ENCODE measurements at regions not wholly inside any gene's neighbourhood (a gene's known extent, or its start where the extent isn't known, plus 50 kb on each side); places are given as distances from the start of the nearest gene placed in this dataset.
"Not testable (repeated sequence)": the region's sequence is repeated elsewhere in the genome, so short reads cannot be mapped to it uniquely, and the experiment has no call there.

DNA sequence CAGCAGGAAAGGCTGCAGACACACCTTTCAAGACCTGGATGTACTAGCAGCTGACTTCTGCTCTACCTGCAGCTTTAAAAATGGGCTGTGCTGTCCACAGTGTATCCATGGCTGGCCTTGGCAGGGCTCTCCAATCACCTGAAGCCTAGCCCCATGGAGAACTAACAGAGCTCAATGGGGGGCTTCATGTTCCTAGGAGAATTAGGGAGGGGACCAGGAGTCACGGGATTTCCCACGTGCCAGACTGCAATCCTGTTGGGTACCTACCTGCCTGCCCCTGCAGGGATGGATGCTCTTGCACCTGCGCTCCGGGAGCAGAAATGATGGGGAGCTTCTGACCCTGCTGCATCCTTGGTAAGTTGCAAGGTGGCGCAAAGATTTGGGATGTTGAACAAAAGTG is 462.1 kb downstream of the ICE1 start:
- no peak for DNase-seq (ENCODE audit: low read depth)

DNA sequence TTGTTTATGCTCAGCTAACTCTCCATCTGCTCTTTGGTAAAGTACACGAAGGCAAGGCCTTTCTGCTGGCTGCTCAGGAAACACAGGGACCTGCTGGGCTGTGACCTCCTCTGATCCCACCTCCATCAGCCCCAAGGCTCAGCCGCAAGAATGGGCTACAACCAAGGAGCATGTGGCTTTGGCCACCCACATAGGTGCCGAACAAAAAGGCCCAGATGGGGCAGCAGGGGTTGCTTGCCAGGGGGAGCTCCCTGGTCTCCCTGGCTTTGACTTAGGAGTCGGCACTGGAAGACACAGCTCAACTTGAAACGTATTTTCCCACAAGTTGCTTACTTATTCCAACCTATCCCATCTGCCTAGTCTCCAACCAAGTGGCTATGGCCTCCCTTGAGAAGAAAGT is 461.1 kb downstream of the ICE1 start:
- DNase-seq (ENCODE audit: low read depth) = no peak

- no peak for DNase-seq (ENCODE audit: low read depth)
Observed at GRCh38 chr5:5883146-5883545, 460.7 kb downstream of the ICE1 start.

- DNase-seq (ENCODE audit: low read depth) = no peak
Observed at GRCh38 chr5:5882706-5883105, 460.2 kb downstream of the ICE1 start.

- DNase-seq (ENCODE audit: low read depth) = no peak
Observed at GRCh38 chr5:5881294-5881693, 458.8 kb downstream of the ICE1 start.

DNA sequence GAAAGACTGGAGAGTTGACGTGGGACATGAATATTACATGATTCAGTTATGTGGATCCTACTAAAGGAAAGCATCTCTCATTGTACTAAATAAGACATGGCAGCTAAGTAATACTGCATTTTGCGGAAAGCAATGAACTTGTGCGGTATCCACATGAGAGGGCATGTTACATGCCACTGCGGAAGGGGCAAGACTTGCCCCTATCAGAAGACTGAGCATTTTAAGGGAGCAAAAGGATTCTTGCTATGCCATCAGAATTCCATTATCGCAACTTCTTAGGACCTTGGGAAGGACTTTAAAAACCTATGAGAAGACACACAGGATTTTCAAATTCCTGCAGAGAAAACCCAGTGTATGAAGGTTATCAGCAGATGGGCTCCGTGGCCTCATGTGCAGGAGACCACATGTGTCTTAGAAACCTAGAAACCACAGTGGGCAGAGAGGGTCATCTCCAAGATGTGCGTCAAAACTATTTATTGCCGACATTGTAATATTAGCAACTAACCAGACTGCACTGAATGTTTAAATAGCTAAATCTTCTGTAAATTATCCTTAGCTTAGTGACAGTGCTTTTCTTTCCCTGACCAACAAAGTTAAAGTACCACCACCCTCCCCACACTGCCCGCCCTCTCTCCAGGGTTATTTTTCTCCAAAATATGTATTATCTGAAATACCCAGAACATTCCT is 457.7 kb downstream of the ICE1 start:
- no peak for DNase-seq (ENCODE audit: low read depth)

GRCh38 chr5:5857396-5857795 is 434.9 kb downstream of the ICE1 start:
- no peak for DNase-seq (ENCODE audit: low read depth)

- no peak for DNase-seq (ENCODE audit: low read depth)
Observed at GRCh38 chr5:5854087-5854486, 431.6 kb downstream of the ICE1 start.

GRCh38 chr5:5838493-5838892 is 416.0 kb downstream of the ICE1 start:
- no peak for DNase-seq (ENCODE audit: low read depth)

- not testable (repeated sequence) for DNase-seq (ENCODE audit: low read depth)
Observed at GRCh38 chr5:5831622-5832021, 409.1 kb downstream of the ICE1 start.

DNA sequence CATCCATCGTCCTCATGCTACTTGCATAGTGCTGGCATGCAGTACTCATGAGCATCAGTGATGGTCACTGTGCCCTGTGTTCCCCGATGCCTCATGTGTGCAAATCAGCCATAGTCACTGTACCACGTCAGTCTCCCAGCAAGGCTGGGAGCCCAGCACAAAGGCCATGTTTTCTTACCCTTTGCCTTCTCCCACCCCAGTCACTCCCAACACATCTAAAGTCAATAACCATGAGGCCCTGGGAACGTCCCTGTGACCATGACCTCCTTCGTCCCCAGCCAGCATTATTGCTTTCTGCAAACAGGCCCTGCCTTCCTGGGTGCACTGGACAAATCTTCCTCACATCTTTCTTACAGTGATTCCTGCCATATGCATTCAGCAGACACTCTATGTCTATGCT is 406.1 kb downstream of the ICE1 start:
- no peak for DNase-seq (ENCODE audit: low read depth)

DNA sequence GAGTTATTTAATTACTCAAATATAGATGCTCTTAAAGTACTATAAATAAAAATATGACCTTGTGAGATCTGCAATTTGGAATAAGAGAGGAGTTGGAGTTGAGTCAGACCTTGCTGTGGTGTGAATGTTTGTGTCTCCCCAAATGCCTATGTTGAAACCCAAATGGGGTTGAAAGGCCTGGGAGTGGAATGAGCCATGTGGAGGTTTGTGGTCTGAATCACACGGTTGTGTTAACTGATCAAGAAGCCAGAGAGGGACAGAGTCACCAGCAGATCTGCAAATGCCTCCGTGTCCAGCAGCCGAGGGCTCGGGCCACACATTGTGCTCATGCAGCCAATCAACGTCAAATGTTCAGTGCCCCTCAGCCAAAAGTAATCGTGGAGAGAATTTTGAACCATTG is 404.4 kb downstream of the ICE1 start:
- peak; percentile 48 for DNase-seq (ENCODE audit: low read depth)

GRCh38 chr5:5822729-5823257 is 400.3 kb downstream of the ICE1 start:
- DNase-seq (ENCODE audit: low read depth) = no peak

DNA sequence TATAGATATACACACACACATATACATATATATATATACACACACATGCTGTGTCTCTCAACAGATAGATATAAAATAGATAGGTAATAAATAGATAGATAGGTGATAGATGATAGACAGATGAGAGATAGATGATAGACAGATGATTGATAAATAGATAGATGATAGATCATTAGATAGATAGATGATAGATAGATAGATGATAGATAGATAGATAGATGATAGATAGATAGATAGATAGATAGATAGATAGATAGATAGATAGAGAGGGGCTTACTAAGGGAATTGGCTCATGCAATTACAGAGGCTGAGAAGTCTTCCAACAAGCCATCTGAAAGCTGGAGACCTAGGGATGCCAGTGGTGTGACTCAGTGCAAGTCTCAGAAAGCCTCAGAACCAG is 394.5 kb downstream of the ICE1 start:
- DNase-seq (ENCODE audit: low read depth) = no peak

DNA sequence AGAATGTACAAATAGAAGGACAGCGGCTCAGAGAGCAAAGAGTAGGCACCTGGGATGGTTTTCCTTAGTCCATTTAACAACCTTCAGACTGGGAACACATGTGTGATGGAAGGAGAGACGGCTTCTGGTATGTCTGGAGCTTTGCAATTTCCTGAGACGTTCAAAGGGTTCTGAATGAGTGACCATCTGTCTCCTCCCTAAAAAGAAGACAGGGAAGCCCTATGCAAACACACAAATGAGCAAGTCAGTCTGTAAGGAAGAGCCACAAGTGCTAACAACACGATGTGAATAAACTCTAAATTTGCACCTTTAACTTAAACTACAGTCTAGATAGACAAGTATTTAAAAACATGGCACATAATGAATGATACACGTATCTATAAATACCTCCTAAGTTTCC is 391.0 kb downstream of the ICE1 start:
- no peak for DNase-seq (ENCODE audit: low read depth)

DNA sequence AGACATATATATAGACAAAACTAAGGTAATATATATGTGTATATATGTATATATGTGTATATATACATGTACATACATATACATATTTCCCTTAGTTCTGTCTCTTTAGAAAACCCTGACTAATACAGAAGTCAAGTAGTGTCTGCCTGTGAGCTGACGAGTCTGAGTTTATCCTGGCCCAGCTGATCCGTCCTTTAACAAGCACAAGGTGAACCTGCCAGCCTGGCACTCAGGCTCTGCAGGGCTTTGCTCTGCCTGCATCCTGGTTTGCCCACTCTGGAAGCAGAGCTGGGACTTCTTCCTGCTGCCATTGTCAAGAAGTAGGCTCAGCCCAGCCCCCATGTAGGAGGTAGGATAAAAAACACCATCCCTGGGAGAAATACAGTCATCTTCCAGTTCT is 388.0 kb downstream of the ICE1 start:
- no peak for DNase-seq (ENCODE audit: low read depth)

DNA sequence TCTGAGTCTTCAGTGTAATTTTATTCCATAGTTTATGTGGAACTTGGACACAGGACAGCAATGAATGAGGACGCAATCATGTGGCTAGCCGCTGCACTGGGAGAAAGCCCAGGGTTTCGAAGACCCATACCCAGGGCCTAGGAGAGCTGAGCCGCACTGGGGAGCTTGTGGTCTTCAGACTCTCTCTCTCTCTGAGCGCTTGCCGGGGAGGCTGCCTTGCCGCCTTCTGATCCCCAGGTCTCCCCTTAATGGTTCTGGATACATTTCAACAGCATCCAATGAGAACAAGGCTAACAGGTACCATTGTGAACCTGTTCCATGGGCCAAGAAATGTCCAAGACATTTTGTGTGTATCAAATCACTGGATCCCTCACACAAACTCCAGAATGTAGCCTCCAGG is 383.4 kb downstream of the ICE1 start:
- DNase-seq (ENCODE audit: low read depth) = no peak

DNA sequence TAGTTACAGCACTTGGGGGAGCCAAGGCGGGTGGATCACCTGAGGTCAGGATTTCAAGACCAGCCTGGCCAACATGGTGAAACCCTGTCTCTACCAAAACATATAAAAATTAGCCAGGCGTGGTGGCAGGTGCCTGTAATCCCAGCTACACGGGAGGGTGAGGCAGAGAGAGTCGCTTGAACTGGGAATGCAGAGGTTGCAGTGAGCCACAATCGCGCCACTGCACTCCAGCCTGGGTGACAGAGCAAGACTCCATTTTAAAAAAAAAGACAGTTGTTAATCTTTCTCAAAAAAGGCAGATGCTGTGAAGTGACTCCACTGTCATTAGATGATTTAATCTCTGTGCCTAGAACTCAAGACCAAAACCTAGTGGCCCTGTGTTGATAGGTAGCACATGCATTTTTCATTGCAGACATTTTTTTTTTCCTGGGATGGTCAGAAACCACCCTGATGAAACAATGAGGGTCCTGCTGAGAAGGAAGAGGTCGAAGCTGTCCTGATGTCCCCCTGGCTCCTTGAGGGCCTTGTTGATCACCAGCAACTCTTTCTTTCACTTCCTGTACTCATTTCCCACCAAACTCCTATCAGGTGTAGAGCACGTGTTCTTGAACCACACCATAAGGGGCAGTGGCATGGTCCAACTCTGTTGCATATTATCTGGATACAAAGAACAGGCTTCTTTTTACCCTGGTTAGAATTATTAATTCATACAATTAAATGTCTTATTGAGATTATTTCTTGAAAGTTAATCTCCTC is 382.2 kb downstream of the ICE1 start:
- no peak for DNase-seq (ENCODE audit: low read depth)

DNA sequence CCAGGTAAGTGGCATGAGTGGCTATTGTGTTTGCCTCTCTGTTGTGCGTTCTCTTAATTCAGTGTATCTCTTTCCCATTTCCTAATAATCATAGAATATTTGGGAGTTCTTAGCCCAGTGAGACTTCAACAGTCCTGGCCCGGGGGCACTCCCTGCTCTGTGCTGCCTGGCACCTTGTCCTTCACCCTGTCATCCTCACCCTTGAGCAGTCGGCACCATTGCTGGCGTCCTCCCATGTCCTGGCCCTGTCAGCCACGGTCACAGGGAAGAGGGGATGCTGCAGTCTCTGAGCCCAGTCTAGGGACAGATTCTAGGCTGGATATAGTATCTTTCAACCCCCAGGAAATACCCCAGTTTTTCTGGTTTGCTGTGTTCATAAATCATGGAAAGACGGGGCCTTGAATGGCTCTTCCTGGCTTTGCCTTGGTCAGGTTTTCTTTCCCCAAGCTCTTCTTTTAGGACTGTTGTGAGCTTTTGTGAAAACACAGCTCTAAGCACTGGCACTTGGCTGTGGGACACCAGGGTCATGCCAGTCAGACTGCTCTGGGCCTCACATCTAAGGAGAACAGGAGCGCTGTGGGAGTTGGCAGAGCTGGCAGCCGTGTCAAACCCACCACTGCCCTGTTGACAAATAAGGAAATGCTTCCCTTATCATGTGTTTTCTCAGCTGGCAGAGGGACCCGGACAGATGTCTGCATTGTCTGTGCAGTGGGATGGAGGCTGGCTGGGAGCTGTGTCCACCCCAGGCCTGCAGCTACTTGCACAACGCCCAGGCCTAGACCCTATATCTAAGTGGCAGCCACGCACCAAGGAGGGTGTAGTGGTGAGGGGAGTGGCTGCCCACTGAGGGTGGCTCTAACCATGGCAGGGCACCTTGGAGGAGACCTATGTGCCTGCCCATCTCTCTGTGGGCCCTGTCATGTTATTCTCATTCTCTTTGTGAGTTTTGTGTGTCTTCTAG is 378.6 kb downstream of the ICE1 start:
- DNase-seq (ENCODE audit: low read depth) = no peak

DNA sequence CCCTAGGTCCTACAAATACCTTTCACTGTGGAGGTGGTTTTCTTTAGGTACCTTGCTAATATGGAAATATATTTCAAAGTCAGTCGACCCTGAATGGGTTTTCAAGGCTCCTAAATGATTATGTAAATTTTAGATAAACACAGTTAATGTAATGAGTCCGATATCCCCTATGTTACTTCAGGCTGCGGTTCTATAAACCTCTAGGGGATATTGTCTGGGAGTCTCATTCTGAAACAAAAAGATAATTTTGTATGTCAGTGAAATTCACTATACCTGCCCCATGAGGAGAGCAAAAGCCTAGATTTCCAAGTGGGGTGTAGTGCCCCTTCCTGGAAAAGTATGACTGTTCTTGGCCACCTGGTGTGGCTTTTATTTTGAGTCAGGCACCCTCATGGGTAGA is 377.3 kb downstream of the ICE1 start:
- no peak for DNase-seq (ENCODE audit: low read depth)

- DNase-seq (ENCODE audit: low read depth) = no peak
Observed at GRCh38 chr5:5799229-5799628, 376.8 kb downstream of the ICE1 start.

- DNase-seq (ENCODE audit: low read depth) = no peak
Observed at GRCh38 chr5:5798462-5798861, 376.0 kb downstream of the ICE1 start.

Measured in RPMI7951 (cell line).